Esophagus (tissue), 2 donors: ENCODE measurements at regions not wholly inside any gene's neighbourhood (a gene's known extent, or its start where the extent isn't known, plus 50 kb on each side); places are given as distances from the start of the nearest gene placed in this dataset.

Experiments used
- H3K27ac ChIP-seq, 2 donors: one replicate each; pipeline ENCODE4 v1.5.1; 2013; ENCODE audit warnings: low read depth in 2 of 2, mild to moderate bottlenecking in 2 of 2, inconsistent platforms in 1 of 2, low read length in 1 of 2, moderate library complexity in 1 of 2
- H3K27me3 ChIP-seq, 2 donors: one replicate each; pipeline ENCODE4 v1.6.1; 2013; ENCODE audit warnings: low read length in 2 of 2, control low read depth in 1 of 2, mild to moderate bottlenecking in 1 of 2; ENCODE audit not compliant: insufficient read depth in 2 of 2, control insufficient read depth in 1 of 2
- H3K36me3 ChIP-seq, 2 donors: one replicate each; pipeline ENCODE4 v1.6.1; 2013; ENCODE audit warnings: low read length in 1 of 2; ENCODE audit not compliant: control insufficient read depth in 2 of 2, insufficient read depth in 2 of 2
- H3K4me1 ChIP-seq, 2 donors: one replicate each; pipeline ENCODE4 v1.6.1; 2013; ENCODE audit warnings: low read length in 1 of 2; ENCODE audit not compliant: control insufficient read depth in 2 of 2, insufficient read depth in 2 of 2
- H3K4me3 ChIP-seq, 2 donors: one replicate each; pipeline ENCODE4 v1.5.1; 2013; ENCODE audit warnings: low read length in 2 of 2, mild to moderate bottlenecking in 2 of 2, low read depth in 1 of 2, moderate library complexity in 1 of 2
- H3K9me3 ChIP-seq, 2 donors: one replicate each; pipeline ENCODE4 v1.6.1; 2013; ENCODE audit warnings: mild to moderate bottlenecking in 2 of 2, low read depth in 1 of 2, low read length in 1 of 2, moderate library complexity in 1 of 2; ENCODE audit not compliant: control insufficient read depth in 2 of 2, insufficient read depth in 1 of 2
- WGBS, 2 donors: extraction: QIAGEN DNeasy Blood & Tissue Kit; methylation state at CpG; one replicate each; pipeline ENCODE4 v1.1.7; 2013; 5-methylcytosine and 5-hydroxymethylcytosine counted together
- donor health status: healthy with polysubstance abuse.
- donor health status: Bipolar disorder and iron deficiency.

DNA sequence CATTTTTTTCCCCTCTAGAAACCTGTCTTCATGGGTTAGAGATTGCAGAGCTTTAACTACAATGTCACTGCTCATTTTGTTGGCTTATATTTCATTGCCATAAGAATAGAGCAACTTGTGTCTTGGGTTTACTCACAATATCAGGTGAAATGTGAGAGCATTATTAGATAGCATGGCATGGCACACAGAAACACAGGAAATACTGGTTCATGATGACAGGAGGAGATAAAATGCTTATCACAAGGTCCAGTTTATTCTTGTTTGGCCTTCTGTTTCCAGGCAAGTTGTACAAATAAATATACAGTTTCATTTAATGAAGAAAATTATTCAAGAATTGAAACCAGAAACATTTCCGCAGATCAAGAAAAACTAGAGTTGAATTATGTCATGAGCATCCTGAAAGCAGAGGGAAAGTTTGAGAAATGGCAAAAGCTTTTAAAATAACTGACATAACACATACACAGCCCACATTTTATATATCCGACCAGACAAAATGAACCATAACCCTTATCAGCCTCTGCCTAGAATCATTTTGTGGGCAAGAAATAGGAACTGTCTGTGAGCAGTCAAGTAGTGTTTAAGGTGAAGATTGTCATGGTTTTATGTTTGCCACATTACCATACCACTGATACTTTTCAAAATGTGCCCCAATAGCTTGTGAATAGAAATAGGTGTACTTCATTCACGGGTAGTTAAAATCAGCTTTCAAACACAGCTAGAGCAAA lies 297.9 kb upstream of the ARGLU1 start:
- no peaks in the 10 kb centered on the region for H3K27me3 ChIP-seq
- no peak overlapping the region for H3K4me3 ChIP-seq
- H3K9me3 ChIP-seq: peaks cover 0 to 2% of the 10 kb centered on the region in 2 donors
- H3K4me1 ChIP-seq: no peaks in the 10 kb centered on the region
- WGBS, 2 donors: 49 to 63% methylated on average over 3 of the region's 3 CpGs
- no peak overlapping the region for H3K27ac ChIP-seq
- no peaks in the 10 kb centered on the region for H3K36me3 ChIP-seq

DNA sequence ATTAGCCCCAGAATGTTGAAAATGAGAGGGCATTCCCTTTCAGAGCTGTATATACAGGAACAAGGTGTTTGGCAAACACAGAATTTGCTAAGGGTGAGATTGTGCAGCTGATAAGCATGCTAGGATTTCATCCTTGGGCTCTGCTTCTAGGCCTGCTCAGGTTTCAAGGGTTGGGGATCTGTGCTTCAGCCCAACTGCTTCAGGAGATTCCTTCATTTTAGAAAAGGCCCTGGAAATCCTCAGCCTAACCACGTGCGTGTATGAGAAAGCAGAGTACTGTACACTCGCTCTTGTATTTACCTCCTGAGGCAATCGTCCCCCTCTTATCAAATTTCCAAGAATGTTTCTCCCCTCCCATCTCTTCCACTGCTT lies 291.6 kb upstream of the ARGLU1 start:
- H3K4me1 ChIP-seq: no peaks in the 10 kb centered on the region
- no peak overlapping the region for H3K27ac ChIP-seq
- WGBS, 2 donors: 58 to 71% methylated on average over 4 of the region's 4 CpGs
- no peak overlapping the region for H3K4me3 ChIP-seq
- H3K36me3 ChIP-seq: no peaks in the 10 kb centered on the region
- H3K9me3 ChIP-seq: peaks cover 0 to 2% of the 10 kb centered on the region in 2 donors
- no peaks in the 10 kb centered on the region for H3K27me3 ChIP-seq

DNA sequence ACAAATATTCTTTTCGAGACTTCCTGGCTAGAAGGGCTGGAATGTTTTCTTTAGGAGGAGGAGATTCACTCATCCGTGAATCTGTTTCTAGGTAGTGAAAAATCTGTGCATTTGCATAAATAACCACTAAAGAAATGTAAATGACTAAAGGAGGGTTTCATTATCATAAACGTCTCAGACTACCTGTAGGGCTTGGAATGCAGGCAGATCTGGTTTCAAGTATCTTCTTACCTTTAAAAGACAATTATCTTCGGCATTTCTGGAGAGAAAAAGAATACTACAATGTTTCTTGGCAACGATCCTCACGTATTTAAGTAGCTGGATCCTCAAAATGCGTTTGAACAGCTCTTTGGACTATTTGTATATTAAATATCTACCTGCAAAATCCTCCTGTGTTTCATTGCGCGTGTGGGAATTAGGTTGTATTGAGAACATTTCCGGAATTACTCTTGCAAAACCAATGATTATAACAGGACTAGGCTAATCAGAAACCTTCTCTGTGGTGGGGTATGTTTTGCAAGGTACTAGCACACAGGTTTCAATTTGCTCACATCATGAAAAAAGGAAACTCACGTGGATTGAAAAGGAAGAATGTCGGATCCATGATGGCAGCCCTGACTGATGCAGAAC lies 291.1 kb upstream of the ARGLU1 start:
- 45 to 57% methylated on average over 12 of the region's 12 CpGs for WGBS, 2 donors
- H3K27ac ChIP-seq: no peak overlapping the region
- no peaks in the 10 kb centered on the region for H3K4me1 ChIP-seq

DNA sequence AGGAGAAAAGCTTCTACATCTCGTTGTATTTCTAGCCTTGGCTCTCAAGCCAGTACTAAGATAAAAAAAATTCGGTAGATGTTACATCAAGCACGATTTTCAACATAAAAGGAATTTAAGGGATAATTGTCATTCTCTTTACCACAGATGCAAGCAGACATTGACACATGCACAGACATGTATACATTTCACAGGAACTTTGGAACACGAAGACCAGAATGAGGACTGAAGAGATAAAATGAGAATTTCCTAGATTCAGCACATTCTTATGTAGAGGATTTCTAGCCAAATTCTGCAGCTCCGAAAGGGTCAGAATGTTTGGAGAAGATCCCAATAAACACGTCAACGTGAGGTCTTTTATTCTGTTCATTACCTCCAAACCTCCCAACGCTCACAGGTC lies 284.5 kb upstream of the ARGLU1 start:
- Histone ChIP-seq H3K27ac (no peak overlapping the region), H3K4me3 (no peak overlapping the region), H3K4me1 (no peaks in the 10 kb centered on the region), H3K27me3 (peaks cover 0 to 3% of the 10 kb centered on the region in 2 donors), H3K9me3 (no peaks in the 10 kb centered on the region), H3K36me3 (no peaks in the 10 kb centered on the region)
- WGBS, 2 donors: 47 to 53% methylated on average over 8 of the region's 8 CpGs

More for the DNA sequence above, 291.1 kb upstream of the ARGLU1 start:
- no peaks in the 10 kb centered on the region for H3K36me3 ChIP-seq
- no peaks in the 10 kb centered on the region for H3K27me3 ChIP-seq
- H3K4me3 ChIP-seq: no peak overlapping the region
- H3K9me3 ChIP-seq: peaks cover 0 to 2% of the 10 kb centered on the region in 2 donors

DNA sequence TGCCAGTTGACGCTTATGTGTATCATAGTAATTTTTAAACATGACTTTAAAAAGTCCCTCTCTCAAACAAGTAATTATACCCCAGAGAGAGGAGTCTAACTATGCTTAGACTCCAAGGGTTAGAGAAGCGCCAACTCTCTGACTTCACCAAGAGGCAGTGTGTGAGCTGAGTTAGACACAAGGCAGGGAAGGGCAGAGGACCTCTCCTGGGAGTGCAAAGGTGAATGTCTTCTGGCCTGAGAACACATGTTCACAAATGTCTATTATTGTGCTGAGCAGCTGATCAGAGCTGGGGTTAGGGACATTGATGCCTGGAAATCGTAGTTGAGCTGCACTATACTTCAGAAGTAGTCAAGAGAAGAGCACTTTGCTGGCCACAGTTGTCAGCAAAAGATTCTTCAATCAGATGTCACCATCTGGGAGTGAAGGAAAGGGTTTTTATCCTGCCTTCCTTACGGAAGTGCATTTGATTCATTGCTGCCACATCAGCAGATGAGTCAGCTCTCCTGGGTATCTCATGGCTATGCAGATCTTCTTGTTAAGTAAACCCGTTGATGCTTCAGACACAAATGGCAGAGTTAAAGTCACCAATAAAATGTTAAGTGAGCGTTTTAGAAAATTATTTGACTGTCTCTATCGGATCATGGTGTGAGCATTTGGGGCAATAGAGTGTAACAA lies 283.2 kb upstream of the ARGLU1 start:
- no peaks in the 10 kb centered on the region for H3K9me3 ChIP-seq
- 85 to 86% methylated on average over 7 of the region's 7 CpGs for WGBS, 2 donors
- peaks cover 0 to 3% of the 10 kb centered on the region in 2 donors for H3K27me3 ChIP-seq
- H3K4me3 ChIP-seq: no peak overlapping the region
- no peaks in the 10 kb centered on the region for H3K4me1 ChIP-seq
- H3K27ac ChIP-seq: no peak overlapping the region
- H3K36me3 ChIP-seq: no peaks in the 10 kb centered on the region

DNA sequence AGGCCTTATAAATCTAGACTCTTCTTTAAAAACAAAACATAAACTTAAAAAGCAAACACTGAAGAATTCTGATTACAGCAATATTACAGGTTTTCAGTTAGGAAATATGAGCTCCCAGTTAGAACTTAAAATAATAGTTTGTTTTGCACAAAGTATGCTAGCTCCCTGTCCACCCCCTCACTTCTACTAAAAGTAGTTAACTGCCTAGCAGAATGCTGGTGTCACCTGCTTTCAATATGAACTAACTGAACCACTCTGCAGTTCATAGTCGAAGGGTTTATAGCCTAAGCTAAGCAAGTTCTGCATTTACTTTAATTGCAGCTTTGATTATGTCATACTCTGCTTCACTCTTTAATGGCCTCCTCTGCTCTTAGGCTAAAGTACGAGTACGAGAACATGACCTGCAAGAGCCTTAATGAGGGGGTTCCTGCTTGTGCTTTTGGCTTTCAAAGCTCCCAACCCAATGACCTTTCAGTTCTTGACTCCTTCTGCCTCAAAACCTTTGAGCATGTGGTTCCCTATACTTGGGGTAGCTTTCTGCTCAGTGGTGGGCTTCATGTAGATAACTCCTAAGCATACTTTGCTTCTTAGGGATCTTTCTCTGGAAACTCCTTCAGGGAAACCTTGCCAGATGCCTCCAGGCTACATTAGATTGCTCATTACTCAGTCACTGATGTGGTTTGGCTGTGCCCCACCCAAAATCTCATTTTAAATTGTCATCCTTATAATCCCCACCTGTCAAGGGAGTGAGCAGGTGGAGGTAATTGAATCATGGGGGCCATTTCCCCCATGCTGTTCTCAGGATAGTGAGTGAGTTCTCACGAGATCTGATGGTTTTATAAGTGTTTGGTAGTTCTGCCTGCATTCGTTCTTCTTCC lies 278.9 kb upstream of the ARGLU1 start:
- WGBS, 2 donors: 77% methylated on average over 5 of the region's 5 CpGs
- no peak overlapping the region for H3K4me3 ChIP-seq
- peaks cover 0 to 3% of the 10 kb centered on the region in 2 donors for H3K27me3 ChIP-seq
- no peaks in the 10 kb centered on the region for H3K36me3 ChIP-seq
- H3K4me1 ChIP-seq: no peaks in the 10 kb centered on the region
- H3K9me3 ChIP-seq: no peaks in the 10 kb centered on the region
- H3K27ac ChIP-seq: no peak overlapping the region

DNA sequence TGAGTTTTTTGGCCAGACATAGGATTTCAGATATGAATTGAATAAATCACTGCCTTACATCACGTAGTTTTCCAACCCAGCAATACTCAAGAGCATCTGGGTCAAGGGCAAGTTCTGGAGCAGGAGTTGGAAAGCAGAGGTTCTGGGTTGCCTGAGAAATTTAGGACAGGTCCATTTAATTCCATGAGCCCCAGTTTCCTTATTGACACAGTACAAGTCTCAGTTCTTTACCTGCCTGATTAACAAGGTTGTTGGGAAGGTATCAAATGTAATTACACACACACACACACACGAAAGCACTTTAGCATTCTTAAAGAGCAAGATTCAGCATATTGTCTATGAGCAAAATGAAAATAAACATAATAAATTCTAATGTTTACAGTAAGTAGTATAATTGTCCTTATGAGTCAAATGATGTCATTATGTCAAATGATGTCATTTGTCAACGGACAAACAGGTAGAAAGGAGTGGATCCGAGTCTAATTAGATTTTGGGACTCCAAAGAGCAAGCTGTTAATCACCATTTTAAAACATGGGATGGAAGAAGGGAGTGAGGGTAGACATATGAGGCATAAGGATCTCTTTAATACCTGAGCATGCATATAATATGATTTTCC lies 268.4 kb upstream of the ARGLU1 start:
- H3K4me1 ChIP-seq: no peaks in the 10 kb centered on the region
- 61 to 71% methylated on average over 4 of the region's 4 CpGs for WGBS, 2 donors
- H3K36me3 ChIP-seq: no peaks in the 10 kb centered on the region
- peaks cover 0 to 4% of the 10 kb centered on the region in 2 donors for H3K9me3 ChIP-seq
- no peaks in the 10 kb centered on the region for H3K27me3 ChIP-seq
- H3K27ac ChIP-seq: no peak overlapping the region
- H3K4me3 ChIP-seq: no peak overlapping the region

DNA sequence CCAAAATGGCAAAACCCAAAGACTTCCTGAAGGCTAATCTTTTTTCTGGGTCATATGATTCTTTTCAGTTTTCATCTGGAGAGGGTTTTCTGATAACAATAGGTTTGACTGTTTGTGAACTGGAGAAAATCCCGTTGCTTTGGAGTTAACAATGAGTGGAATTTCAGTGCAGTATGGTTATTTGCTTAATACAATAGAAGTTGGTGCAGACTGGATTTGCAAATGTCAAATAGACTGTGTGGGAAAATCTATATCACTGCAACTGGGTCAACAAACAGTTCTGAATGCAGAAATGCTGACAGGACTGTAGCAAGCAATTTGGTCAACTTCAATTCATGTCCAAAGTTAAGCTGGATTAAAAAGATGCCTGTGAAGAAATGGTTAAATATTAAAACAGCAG lies 267.5 kb upstream of the ARGLU1 start:
- Histone ChIP-seq H3K27me3 (no peaks in the 10 kb centered on the region), H3K36me3 (no peaks in the 10 kb centered on the region), H3K9me3 (peaks cover 0 to 4% of the 10 kb centered on the region in 2 donors), H3K27ac (no peak overlapping the region), H3K4me3 (no peak overlapping the region), H3K4me1 (no peaks in the 10 kb centered on the region)
- 16 to 39% methylated on average over 1 of the region's 1 CpG for WGBS, 2 donors

DNA sequence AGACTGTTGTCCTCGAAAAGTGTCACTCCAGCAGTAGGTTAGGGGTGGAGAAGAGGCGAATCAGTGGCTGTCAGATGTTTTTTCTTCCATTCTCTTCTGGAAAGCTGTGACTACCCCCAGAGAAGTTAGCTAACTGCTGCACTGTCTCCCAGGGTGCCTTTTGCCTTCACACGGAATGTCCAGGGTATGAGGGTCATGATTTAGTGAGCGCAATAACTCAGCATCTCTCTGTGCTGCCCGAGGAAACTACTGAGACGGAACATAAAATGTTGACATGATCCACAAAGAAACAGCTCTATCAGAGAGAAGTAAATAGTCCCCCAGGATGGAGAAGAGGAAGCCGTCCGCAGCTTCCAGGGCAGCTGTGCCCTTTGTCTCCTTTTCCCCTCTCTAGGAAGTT lies 254.0 kb upstream of the ARGLU1 start:
- no peaks in the 10 kb centered on the region for H3K4me1 ChIP-seq

More for the DNA sequence above, 254.0 kb upstream of the ARGLU1 start:
- WGBS, 2 donors: 72 to 79% methylated on average over 8 of the region's 8 CpGs
- peaks cover 0 to 2% of the 10 kb centered on the region in 2 donors for H3K27me3 ChIP-seq
- H3K4me3 ChIP-seq: no peak overlapping the region
- no peaks in the 10 kb centered on the region for H3K36me3 ChIP-seq
- no peak overlapping the region for H3K27ac ChIP-seq
- peaks cover 0 to 2% of the 10 kb centered on the region in 2 donors for H3K9me3 ChIP-seq
